Stimulated activated CD4-positive, alpha-beta T cell treated with anti-CD3 and anti-CD28 coated beads, Interleukin-15, amount 100 ng/mL, for 48 hours (primary cell): ENCODE measurements at regions not wholly inside any gene's neighbourhood (a gene's known extent, or its start where the extent isn't known, plus 50 kb on each side); places are given as distances from the start of the nearest gene placed in this dataset.
"Not testable (repeated sequence)": the region's sequence is repeated elsewhere in the genome, so short reads cannot be mapped to it uniquely, and the experiment has no call there.

Experiments
- DNase-seq, 2 donors: peaks; one replicate each; pipeline ENCODE4 v3.0.0-alpha.2; 2020; ENCODE audit warnings: low read depth in 2 of 2

GRCh38 chr9:88280816-88281382, 107.3 kb upstream of the SPIN1 start:
- DNase-seq, result no peak

DNA sequence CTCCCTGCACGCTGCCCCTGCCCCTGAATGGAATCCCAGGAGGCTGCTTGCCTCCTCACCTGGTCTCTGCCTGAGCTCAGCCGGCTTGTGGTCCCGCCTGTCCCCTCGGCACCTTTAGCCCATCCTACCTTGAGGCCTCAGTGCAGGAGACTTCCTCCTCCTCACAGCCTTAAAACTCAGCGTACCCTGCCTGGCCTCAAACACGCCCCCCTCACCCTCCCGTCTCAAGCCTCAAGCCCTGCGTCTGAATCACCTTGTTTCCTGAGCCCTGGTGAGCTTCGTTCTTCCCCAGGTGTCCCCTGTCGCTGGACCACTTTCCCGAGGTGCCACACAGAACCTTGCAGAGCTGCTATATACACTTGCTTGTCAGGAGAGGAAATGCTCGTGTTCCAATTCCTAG, 110.2 kb upstream of the SPIN1 start:
- DNase-seq, result no peak

DNA sequence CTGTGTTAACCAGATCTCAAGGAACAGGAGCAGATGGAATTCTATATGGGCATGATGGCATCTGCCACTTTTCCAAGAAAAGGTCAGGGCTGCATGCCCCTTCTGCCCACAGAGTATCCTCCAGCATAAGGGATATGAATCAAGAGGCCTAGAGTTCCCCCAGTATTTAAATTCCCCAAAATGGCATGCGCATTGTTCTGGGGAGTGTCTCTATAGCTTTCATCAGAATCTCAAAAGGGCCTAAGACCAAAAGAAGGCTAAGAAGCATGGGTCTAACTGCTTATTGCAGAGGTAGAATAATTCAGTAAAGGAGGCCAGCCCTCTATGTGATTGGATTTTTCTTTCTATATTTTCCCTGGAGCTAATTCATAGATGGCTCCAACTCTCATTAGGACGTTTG, 114.2 kb upstream of the SPIN1 start:
- DNase-seq, result no peak

- DNase-seq, result no peak
Observed at GRCh38 chr9:88272986-88273385, 115.3 kb upstream of the SPIN1 start.

DNA sequence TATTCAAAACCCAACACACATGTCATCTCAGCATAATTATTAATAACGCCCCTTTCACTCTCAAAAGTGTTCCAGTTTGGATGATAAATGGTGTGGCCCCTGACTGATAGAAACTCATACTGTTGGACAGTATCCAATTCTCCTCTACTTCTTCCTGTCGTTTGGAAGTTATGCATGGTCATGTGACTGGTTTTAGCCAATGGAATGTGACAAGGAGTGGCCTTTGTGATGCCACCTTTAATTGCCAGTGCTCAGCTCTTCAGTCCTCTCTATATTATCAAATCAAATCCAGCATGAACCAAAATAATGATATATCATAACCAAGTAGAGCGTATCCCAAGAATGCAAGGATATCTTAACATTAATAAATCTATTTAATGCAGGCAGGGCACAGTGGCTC, 117.8 kb upstream of the SPIN1 start:
- no peak for DNase-seq

- DNase-seq, result no peak
Observed at GRCh38 chr9:88268886-88269285, 119.4 kb upstream of the SPIN1 start.

DNA sequence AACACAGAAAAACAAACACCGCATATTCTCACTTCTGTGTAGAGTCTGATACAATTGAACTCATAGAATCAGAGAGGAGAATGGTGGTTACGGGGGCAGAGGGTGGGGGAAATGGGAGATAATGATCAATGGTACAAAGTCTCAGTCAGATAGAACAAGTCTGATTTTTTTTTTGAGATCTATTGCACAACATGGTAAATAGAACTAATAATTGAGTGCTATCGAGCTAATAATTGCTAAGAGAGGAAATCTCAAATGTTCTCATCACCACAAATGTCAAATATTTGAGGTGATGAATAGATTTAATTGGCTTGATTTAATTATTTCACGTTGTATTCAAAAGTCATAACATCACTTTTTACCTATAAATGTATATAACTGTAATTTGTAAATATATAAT, 121.0 kb upstream of the SPIN1 start:
- DNase-seq, result no peak

DNA sequence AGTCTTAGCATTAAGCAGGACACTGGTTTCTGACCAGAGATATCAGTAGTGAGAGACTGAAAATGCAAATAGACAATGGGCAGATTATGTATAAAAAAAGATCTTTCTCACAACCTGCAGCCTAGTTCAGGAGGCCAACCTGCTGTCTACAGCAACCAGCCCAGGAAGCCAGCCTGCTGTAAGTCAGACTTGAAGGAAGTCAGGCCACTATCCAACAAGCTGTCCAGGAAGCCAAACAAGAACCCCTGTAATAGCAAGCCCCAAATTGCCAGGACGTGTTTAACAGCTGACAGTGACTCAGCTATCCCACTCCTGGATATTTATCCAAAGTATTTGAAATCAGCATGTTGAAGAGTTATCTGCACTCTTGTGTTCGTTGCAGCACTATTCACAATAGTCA, 121.8 kb upstream of the SPIN1 start:
- no peak for DNase-seq

GRCh38 chr9:88259001-88259400, 120.7 kb upstream of the SPATA31C2 start:
- no peak for DNase-seq

DNA sequence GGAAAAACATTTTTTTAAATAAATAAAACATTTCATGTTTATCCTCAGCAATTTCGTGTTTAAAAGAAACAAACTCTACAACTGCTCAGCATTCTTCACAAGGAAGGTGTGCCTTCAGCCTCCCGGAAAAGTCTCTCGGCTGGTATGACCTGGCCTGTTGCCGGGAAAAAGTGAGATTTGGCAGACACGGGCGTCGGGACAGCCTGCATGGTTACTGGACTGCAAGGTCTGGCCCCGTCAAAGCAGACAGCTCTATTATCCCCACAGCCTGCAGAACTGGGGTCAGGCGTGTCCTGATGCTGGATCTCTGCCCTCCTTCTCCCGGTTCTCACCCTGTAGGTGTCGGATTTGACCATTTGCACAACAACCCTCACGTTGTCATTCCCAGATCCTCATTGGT, 120.3 kb upstream of the SPATA31C2 start:
- DNase-seq, result no peak

GRCh38 chr9:88258024-88258423, 119.7 kb upstream of the SPATA31C2 start:
- DNase-seq, result no peak

DNA sequence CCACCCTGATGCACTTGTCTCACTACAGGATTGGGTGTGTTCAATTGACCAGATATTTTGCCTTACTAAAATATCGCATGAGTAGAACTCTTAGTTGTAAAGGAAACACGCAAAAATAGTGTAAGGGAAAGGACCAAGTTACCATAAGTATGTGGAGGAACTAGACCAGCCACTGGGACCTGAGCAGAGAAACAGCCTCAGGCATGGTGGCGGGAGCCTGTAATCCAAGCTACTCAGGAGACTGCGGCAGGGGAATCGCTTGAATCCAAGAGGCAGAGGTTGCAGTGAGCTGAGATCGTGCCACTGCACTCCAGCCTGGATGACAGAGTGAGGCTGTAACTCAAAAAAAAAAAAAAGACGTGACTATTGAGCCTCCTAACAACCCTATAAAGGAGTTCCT, 117.9 kb upstream of the SPATA31C2 start:
- no peak for DNase-seq

DNA sequence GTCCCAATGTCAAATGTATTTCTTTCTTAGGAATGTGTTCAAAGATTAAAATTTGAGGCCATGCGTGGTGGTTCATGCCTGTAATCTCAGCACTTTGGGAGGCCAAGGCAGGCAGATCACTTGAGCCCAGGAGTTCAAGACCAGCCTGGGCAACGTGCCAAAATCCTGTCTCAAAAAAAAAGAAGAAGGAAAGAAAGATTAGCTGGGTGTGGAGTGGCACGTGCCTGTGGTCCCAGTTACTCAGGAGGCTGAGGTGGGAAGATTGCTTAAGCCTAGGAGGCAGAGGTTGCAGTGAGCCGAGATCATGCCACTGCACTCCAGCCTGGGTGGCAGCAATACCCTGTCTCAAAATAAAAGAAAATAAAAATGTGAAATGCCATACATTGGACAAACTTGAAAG, 117.5 kb upstream of the SPATA31C2 start:
- DNase-seq, result not testable (repeated sequence)

- DNase-seq, result no peak
Observed at GRCh38 chr9:88251903-88252302, 113.6 kb upstream of the SPATA31C2 start.

DNA sequence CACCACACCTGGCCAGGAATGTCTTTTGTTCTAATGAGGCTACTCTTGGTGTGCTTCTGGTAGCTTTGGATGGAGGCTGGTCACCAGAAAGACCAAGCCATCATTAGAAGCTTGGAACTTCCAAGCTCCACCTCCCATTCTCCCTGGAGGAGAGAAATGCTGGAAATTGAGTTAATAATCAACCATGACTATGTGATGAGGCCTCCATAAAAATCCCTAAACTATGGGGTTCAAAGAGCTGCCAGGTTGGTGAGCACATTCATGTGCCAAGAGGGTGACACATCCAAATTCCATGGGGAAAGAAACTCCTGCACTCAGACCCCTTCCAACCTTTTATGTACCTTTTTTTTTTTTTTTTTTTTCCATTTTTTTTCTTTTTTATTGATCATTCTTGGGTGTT, 105.5 kb upstream of the SPATA31C2 start:
- no peak for DNase-seq

- DNase-seq, result no peak
Observed at GRCh38 chr9:88242879-88243278, 104.6 kb upstream of the SPATA31C2 start.

- no peak for DNase-seq
Observed at GRCh38 chr9:88237991-88238571, 99.8 kb upstream of the SPATA31C2 start.

DNA sequence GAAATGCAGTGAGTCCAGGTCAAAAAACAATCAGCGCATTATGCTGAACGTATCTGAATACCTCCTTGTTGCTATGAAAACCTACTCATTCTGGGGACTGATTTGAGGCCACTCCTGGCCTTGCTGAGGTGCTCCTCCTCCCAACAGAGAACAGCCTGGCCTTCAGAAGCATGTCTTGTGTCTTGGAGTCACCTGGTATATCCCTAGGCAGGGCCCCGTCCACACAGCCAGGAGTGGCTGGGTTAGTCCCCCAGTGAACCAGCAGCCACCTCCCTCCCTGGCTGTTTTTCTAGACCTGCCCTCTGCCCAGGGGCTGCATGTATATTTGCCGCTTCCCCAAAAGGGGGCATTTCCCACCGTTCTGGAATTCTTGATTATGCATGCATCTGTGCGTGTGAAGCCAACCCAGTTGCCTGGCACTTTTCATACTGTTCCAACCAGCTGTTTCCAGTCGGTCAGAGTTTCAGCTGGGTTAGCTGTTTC, 99.2 kb upstream of the SPATA31C2 start:
- DNase-seq, result no peak

GRCh38 chr9:88236511-88237478, 98.5 kb upstream of the SPATA31C2 start:
- no peak for DNase-seq

DNA sequence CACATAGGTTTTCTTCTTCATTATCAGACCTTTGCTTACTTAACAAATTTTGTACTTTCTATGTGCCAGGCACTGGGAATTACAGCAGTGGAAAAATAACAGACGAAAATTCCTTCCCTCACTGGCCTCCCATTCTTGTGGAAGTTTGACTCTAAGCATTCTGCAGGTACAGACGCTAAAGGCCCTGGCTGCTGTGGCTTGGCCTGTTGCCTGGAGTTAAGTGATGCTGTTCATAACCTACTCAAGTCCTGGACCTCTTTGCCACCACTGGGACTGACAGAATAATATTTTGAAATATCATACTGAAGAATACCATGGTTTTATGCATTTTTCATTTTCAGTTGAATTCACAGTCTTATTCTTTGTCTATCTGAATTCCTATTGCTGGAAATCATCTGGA, 97.3 kb upstream of the SPATA31C2 start:
- no peak for DNase-seq

DNA sequence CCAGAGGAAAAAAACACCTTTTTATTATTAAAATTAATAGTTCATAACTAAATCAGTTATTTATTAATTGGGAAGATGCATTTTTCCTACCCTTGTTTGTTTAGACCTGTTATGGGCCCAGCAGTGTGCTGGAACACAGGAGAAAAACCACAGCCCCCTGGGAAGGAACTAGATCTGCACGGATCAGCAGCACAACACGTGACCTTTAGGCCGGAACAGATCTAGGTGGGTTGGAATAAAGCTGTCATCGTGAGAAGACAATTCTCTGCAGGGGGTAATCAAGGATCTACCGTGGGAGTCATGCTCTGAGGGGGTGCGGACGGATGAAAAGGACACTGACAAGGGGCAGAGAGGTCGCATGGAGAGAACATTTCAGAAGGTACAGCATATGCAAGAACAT, 95.8 kb upstream of the SPATA31C2 start:
- DNase-seq, result no peak

GRCh38 chr9:88233091-88233490, 94.8 kb upstream of the SPATA31C2 start:
- no peak for DNase-seq

GRCh38 chr9:88230612-88231011, 92.3 kb upstream of the SPATA31C2 start:
- DNase-seq, result no peak
